ENCODE measurements at regions not wholly inside any gene's neighbourhood (a gene's known extent, or its start where the extent isn't known, plus 50 kb on each side); places are given as distances from the start of the nearest gene placed in this dataset.

DNA sequence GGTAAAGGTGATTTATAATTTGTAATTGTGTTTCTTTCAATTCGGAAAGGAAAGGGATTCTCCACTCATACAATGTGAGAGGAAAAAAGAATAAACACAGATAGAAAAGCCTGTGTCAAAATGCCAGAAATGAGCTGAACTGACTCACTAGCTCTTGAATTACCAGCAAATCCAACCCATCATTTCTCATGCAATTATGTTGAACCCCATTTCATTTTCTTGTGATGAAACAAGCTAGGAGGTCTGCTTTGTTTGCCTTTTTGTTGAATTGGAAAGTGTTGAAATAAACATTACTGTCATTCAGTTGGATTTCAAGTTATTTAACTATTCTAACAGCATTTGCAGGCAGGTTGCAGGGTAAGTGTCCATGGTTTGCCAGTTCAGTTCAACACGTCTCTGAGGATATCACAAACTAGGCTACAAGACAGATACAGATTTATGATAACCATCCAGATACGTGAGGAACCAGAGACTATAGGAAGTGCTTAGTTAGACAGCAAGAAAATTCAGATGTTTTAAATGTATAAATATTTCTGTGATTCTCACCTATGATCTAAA lies 547.2 kb downstream of the MAT2B start:
- H3K4me3 ChIP-seq (ENCODE audit: low read depth, low read length): no peak overlapping the region
- TF ChIP-seq POLR2A (IDR thresholded peaks at IDR 0.05; ENCODE audit: extremely low read depth, insufficient read length) (no peak), MYC (IDR thresholded peaks at IDR 0.05; ENCODE audit: low read depth, low read length) (no peak)
- TF ChIP-seq, protein P1, sequence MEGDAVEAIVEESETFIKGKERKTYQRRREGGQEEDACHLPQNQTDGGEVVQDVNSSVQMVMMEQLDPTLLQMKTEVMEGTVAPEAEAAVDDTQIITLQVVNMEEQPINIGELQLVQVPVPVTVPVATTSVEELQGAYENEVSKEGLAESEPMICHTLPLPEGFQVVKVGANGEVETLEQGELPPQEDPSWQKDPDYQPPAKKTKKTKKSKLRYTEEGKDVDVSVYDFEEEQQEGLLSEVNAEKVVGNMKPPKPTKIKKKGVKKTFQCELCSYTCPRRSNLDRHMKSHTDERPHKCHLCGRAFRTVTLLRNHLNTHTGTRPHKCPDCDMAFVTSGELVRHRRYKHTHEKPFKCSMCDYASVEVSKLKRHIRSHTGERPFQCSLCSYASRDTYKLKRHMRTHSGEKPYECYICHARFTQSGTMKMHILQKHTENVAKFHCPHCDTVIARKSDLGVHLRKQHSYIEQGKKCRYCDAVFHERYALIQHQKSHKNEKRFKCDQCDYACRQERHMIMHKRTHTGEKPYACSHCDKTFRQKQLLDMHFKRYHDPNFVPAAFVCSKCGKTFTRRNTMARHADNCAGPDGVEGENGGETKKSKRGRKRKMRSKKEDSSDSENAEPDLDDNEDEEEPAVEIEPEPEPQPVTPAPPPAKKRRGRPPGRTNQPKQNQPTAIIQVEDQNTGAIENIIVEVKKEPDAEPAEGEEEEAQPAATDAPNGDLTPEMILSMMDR (IDR thresholded peaks at IDR 0.05; ENCODE audit: low read depth, low read length): no peak
- TF ChIP-seq, protein P2, sequence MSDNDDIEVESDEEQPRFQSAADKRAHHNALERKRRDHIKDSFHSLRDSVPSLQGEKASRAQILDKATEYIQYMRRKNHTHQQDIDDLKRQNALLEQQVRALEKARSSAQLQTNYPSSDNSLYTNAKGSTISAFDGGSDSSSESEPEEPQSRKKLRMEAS (IDR thresholded peaks at IDR 0.05; ENCODE audit: low read depth, low read length): no peak
- no peak for DNase-seq (ENCODE audit: low read depth)

DNA sequence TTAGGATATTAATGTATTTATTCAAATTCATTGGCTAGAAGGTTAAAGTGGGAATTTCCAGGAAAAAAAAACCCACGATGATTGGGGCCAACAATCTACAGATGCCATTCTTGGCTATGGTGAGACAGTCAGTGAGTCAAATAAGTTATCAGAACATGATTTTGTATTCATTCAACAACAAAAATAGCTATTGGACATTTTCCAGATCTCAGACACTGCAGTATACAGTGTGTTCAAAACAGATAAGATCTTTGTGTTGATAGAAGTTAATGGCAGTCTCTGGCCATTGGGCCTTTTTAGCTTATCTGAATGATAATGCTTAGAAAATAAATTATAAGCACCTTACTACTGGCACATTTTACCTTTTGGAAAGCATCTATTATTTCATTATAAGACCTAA lies 547.7 kb downstream of the MAT2B start:
- H3K4me3 ChIP-seq (ENCODE audit: low read depth, low read length): no peak overlapping the region
- no peak for DNase-seq (ENCODE audit: low read depth)
- TF ChIP-seq MYC (IDR thresholded peaks at IDR 0.05; ENCODE audit: low read depth, low read length): no peak
- TF ChIP-seq, protein P2 (IDR thresholded peaks at IDR 0.05; ENCODE audit: low read depth, low read length): no peak
- TF ChIP-seq, protein P1 (IDR thresholded peaks at IDR 0.05; ENCODE audit: low read depth, low read length): no peak

DNA sequence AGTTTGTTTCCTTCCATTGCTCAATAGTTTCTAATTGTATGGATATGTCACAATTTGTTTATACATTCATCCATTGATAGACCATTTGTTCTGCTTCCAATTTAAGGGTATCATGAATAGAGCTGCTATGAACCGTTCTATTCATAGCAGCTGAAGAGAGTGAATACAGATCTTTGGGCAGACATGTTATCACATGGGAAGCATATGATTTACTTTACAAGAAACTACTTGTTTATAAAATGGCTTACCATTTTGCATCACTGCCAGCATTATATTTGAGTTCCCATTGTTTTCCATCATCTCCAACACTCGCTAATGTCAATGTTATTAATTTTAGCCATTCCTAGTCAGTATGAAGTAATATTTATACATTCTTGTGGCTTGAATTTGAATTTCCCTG lies 549.0 kb downstream of the MAT2B start:
- TF ChIP-seq, protein P2 (IDR thresholded peaks at IDR 0.05; ENCODE audit: low read depth, low read length): no peak
- no peak for TF ChIP-seq POLR2A (IDR thresholded peaks at IDR 0.05; ENCODE audit: extremely low read depth, insufficient read length)
- TF ChIP-seq, protein P1 (IDR thresholded peaks at IDR 0.05; ENCODE audit: low read depth, low read length): no peak
- TF ChIP-seq MYC (IDR thresholded peaks at IDR 0.05; ENCODE audit: low read depth, low read length): no peak
- no peak overlapping the region for H3K4me3 ChIP-seq (ENCODE audit: low read depth, low read length)
- DNase-seq (ENCODE audit: low read depth): no peak

DNA sequence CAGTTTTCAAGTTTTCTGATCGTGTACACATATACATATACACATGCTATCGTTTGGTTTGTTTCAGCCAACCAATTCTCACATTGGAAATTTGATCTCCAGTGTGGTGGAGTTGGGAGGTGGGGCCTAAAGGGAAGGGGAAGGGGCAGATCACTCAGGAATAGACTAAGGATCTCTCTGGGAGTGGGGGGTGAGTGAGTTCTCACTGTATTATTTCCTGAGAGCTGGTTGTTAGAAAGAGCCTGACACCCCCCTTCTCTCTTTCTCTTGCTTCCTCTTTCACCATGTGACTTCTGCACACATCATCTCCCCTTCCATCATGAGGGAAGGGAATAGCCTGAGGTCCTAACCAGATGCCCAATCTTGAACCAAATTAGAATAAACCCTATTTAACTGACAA lies 551.7 kb downstream of the MAT2B start:
- peak; percentile 1 for DNase-seq (ENCODE audit: low read depth)
- H3K4me3 ChIP-seq (ENCODE audit: low read depth, low read length): no peak overlapping the region
- TF ChIP-seq, protein P2 (IDR thresholded peaks at IDR 0.05; ENCODE audit: low read depth, low read length): no peak
- no peak for TF ChIP-seq POLR2A (IDR thresholded peaks at IDR 0.05; ENCODE audit: extremely low read depth, insufficient read length)
- TF ChIP-seq, protein P1 (IDR thresholded peaks at IDR 0.05; ENCODE audit: low read depth, low read length): no peak
- no peak for TF ChIP-seq MYC (IDR thresholded peaks at IDR 0.05; ENCODE audit: low read depth, low read length)

DNA sequence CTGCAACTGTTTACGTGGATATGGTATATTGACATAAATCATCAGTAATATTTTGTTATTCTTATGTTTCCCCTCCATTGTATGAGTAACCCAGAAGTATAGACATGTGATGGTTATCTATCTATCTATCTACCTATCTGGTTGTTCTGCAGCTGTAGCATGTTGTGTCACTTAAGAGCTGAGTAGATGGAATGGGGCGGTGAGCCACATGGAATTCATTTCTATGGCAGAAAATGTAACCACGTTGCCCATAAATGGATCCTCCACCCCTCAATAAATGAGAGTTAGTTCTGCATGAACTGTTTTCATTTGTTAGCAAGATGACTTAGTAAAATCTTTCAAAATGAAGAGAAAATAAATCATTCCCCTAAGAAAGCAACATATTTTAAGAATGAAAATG lies 553.2 kb downstream of the MAT2B start:
- no peak for DNase-seq (ENCODE audit: low read depth)
- TF ChIP-seq, protein P1 (IDR thresholded peaks at IDR 0.05; ENCODE audit: low read depth, low read length): no peak
- no peak for TF ChIP-seq MYC (IDR thresholded peaks at IDR 0.05; ENCODE audit: low read depth, low read length)
- TF ChIP-seq, protein P2 (IDR thresholded peaks at IDR 0.05; ENCODE audit: low read depth, low read length): no peak
- TF ChIP-seq POLR2A (IDR thresholded peaks at IDR 0.05; ENCODE audit: extremely low read depth, insufficient read length): no peak
- H3K4me3 ChIP-seq (ENCODE audit: low read depth, low read length): no peak overlapping the region

All from NB4 (cell line).